CD4-positive, alpha-beta T cell treated with Interleukin-4 for 1 hour (primary cell): ENCODE measurements at regions not wholly inside any gene's neighbourhood (a gene's known extent, or its start where the extent isn't known, plus 50 kb on each side); places are given as distances from the start of the nearest gene placed in this dataset.

Experiments used
- DNase-seq, 2 donors: peaks; one replicate each; pipeline ENCODE4 v3.0.0-alpha.2; 2020 to 2022

GRCh38 chr18:78127041-78127440 is 852.6 kb upstream of the SALL3 start:
- DNase-seq, result no peak

- DNase-seq, result no peak
Observed at GRCh38 chr18:78128004-78128403, 851.6 kb upstream of the SALL3 start.

GRCh38 chr18:78129260-78129659 is 850.4 kb upstream of the SALL3 start:
- DNase-seq, result no peak

- no peak for DNase-seq
Observed at GRCh38 chr18:78130232-78131195, 849.1 kb upstream of the SALL3 start.

GRCh38 chr18:78133729-78134128 is 845.9 kb upstream of the SALL3 start:
- no peak for DNase-seq

- no peak for DNase-seq
Observed at GRCh38 chr18:78136986-78137385, 842.6 kb upstream of the SALL3 start.

GRCh38 chr18:78138983-78139496 is 840.6 kb upstream of the SALL3 start:
- DNase-seq, result no peak

GRCh38 chr18:78140294-78140693 is 839.3 kb upstream of the SALL3 start:
- DNase-seq, result no peak

GRCh38 chr18:78144669-78145068 is 834.9 kb upstream of the SALL3 start:
- DNase-seq, result no peak

- DNase-seq, result no peak
Observed at GRCh38 chr18:78145096-78145495, 834.5 kb upstream of the SALL3 start.

- no peak for DNase-seq
Observed at GRCh38 chr18:78146136-78147085, 833.2 kb upstream of the SALL3 start.

GRCh38 chr18:78150590-78150989 is 829.0 kb upstream of the SALL3 start:
- DNase-seq, result no peak

- DNase-seq, result no peak
Observed at GRCh38 chr18:78151234-78151633, 828.4 kb upstream of the SALL3 start.

GRCh38 chr18:78151948-78152725 is 827.5 kb upstream of the SALL3 start:
- no peak for DNase-seq

GRCh38 chr18:78153362-78153761 is 826.3 kb upstream of the SALL3 start:
- DNase-seq, result no peak

- DNase-seq, result no peak
Observed at GRCh38 chr18:78154444-78154843, 825.2 kb upstream of the SALL3 start.

GRCh38 chr18:78154853-78155252 is 824.8 kb upstream of the SALL3 start:
- DNase-seq, result no peak

- DNase-seq, result no peak
Observed at GRCh38 chr18:78156466-78156865, 823.2 kb upstream of the SALL3 start.

GRCh38 chr18:78158943-78159342 is 820.7 kb upstream of the SALL3 start:
- DNase-seq, result no peak

- no peak for DNase-seq
Observed at GRCh38 chr18:78159397-78159796, 820.2 kb upstream of the SALL3 start.

GRCh38 chr18:78160961-78161656 is 818.5 kb upstream of the SALL3 start:
- DNase-seq, result no peak

GRCh38 chr18:78165525-78165924 is 814.1 kb upstream of the SALL3 start:
- no peak for DNase-seq
